Neuronal stem cell (in vitro differentiated cells): ENCODE measurements at regions not wholly inside any gene's neighbourhood (a gene's known extent, or its start where the extent isn't known, plus 50 kb on each side); places are given as distances from the start of the nearest gene placed in this dataset.

Experiments used
- DNase-seq: peaks from one replicate; pipeline ENCODE4 v3.0.0-alpha.2; 2013; ENCODE audit warnings: low spot score
- H2AFZ ChIP-seq: one replicate; pipeline ENCODE4 v1.6.1; 2013; ENCODE audit warnings: mild to moderate bottlenecking, low read length, inconsistent platforms
- H2AK5ac ChIP-seq: 2 replicates; pipeline ENCODE4 v1.6.1; 2013; ENCODE audit warnings: low read depth, mild to moderate bottlenecking, inconsistent platforms, low read length, moderate library complexity, mixed read lengths
- H2BK120ac ChIP-seq: 2 replicates; pipeline ENCODE4 v1.6.1; 2013; ENCODE audit warnings: low read depth, mild to moderate bottlenecking, inconsistent platforms, low read length, moderate library complexity, mixed read lengths
- H2BK12ac ChIP-seq: one replicate; pipeline ENCODE4 v1.6.1; 2013; ENCODE audit warnings: low read length, inconsistent platforms
- H2BK15ac ChIP-seq: 2 replicates; pipeline ENCODE4 v1.6.1; 2013; ENCODE audit warnings: mild to moderate bottlenecking, low read length, inconsistent platforms, mixed read lengths
- H2BK5ac ChIP-seq: one replicate; pipeline ENCODE4 v1.6.1; 2013; ENCODE audit warnings: inconsistent platforms, mild to moderate bottlenecking, low read length, moderate library complexity
- H3K14ac ChIP-seq: one replicate; pipeline ENCODE4 v1.6.1; 2013; ENCODE audit warnings: low read length, inconsistent platforms
- H3K18ac ChIP-seq: 2 replicates; pipeline ENCODE4 v1.6.1; 2013; ENCODE audit warnings: low read length, inconsistent platforms
- H3K23ac ChIP-seq: 2 replicates; pipeline ENCODE4 v1.6.1; 2013; ENCODE audit warnings: low read depth, mild to moderate bottlenecking, mixed read lengths, low read length, inconsistent platforms; ENCODE audit not compliant: poor library complexity
- H3K27ac ChIP-seq: replicated peaks from 3 replicates; pipeline ENCODE4 v1.5.1; 2013; ENCODE audit warnings: low read length, inconsistent platforms
- H3K27me3 ChIP-seq, 3 experiments: 2 replicates each; pipeline ENCODE4 v1.6.1; 2013; ENCODE audit warnings: low read length in 3 of 3, mild to moderate bottlenecking in 2 of 3, inconsistent platforms in 1 of 3, low read depth in 1 of 3, mixed read lengths in 1 of 3, moderate library complexity in 1 of 3; ENCODE audit not compliant: control insufficient read depth in 3 of 3, insufficient read depth in 3 of 3
- H3K36me3 ChIP-seq, 2 donors: replicated peaks in 1 of 2; 2 replicates each; pipeline ENCODE4 v1.6.1; 2013; ENCODE audit warnings: low read length in 2 of 2; ENCODE audit not compliant: control insufficient read depth in 2 of 2, insufficient read depth in 2 of 2
- H3K4ac ChIP-seq: 2 replicates; pipeline ENCODE4 v1.6.1; 2013; ENCODE audit warnings: inconsistent platforms, mild to moderate bottlenecking, low read length, moderate library complexity
- H3K4me1 ChIP-seq, 2 donors: 1 replicate in 1 of 2; 2 replicates in 1 of 2; pipeline ENCODE4 v1.6.1; 2013; ENCODE audit warnings: low read length in 2 of 2, low read depth in 1 of 2; ENCODE audit not compliant: control insufficient read depth in 2 of 2, insufficient read depth in 1 of 2
- H3K4me2 ChIP-seq: one replicate; pipeline ENCODE4 v1.6.1; 2013; ENCODE audit warnings: mild to moderate bottlenecking, low read length, inconsistent platforms; ENCODE audit not compliant: insufficient read depth, poor library complexity, severe bottlenecking
- H3K4me3 ChIP-seq, 2 donors: 2 replicates each; pipeline ENCODE4 v1.5.1; 2013; ENCODE audit warnings: low read length in 2 of 2, mild to moderate bottlenecking in 2 of 2, inconsistent platforms in 1 of 2, moderate library complexity in 1 of 2
- H3K79me1 ChIP-seq: one replicate; pipeline ENCODE4 v1.6.1; 2013; ENCODE audit warnings: low read depth, mild to moderate bottlenecking, inconsistent platforms, low read length, moderate library complexity
- H3K9ac ChIP-seq: one replicate; pipeline ENCODE4 v1.6.1; 2013; ENCODE audit warnings: mild to moderate bottlenecking, low read depth, low read length, inconsistent platforms; ENCODE audit not compliant: poor library complexity
- H3K9me3 ChIP-seq, 2 donors: replicated peaks in 1 of 2; 2 replicates each; pipeline versions ENCODE3 to v1.6.1; 2013; ENCODE audit warnings: low read length in 2 of 2, mild to moderate bottlenecking in 2 of 2, inconsistent platforms in 1 of 2, low read depth in 1 of 2, mixed read lengths in 1 of 2, moderate library complexity in 1 of 2; ENCODE audit not compliant: control insufficient read depth in 2 of 2, insufficient read depth in 1 of 2
- H4K8ac ChIP-seq: one replicate; pipeline ENCODE4 v1.6.1; 2013; ENCODE audit warnings: low read depth, mild to moderate bottlenecking, inconsistent platforms, low read length, moderate library complexity
- H4K91ac ChIP-seq: one replicate; pipeline ENCODE4 v1.6.1; 2013; ENCODE audit warnings: low read length, low read depth, mild to moderate bottlenecking, inconsistent platforms; ENCODE audit not compliant: poor library complexity
- WGBS, 2 donors: extraction: QIAGEN DNeasy Blood & Tissue Kit; methylation state at CpG; one replicate each; pipeline ENCODE4 v1.1.7; 2013; ENCODE audit warnings: missing lambda C conversion rate in 2 of 2, mixed read lengths in 1 of 2; ENCODE audit not compliant: insufficient read length in 2 of 2, insufficient replicate concordance in 1 of 2; ENCODE audit errors: extremely low coverage in 2 of 2; 5-methylcytosine and 5-hydroxymethylcytosine counted together

DNA sequence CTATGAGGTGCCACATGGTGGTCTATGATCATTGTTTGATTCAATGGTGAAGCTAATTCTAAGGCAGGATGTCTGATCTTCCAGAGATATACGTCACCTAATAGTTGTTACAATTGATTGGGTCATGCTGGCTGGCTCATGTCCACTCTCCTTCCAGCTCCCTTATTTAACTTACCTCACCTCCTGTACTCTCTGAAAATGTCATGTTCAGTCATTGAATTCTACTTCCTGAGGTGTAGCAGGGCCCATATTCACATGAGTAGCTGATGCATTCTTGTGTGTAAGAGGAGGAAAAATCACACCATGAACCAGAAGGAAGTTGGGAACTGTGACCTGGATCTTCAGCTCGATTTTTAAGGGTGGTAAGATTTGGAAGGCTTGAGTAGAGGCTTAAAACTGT lies 795.8 kb downstream of the QKI start:
- H3K4me1 ChIP-seq: no peaks in the 10 kb centered on the region
- no peak overlapping the region for H3K27ac ChIP-seq
- H3K14ac ChIP-seq: no peak overlapping the region
- no peak overlapping the region for H4K8ac ChIP-seq
- no peak overlapping the region for H2BK120ac ChIP-seq
- H3K9ac ChIP-seq: no peak overlapping the region
- no peak overlapping the region for H3K23ac ChIP-seq
- H3K27me3 ChIP-seq: no peaks in the 10 kb centered on the region
- no peak overlapping the region for H4K91ac ChIP-seq
- peak overlapping the region; percentile 48 for H2AFZ ChIP-seq
- H3K4ac ChIP-seq: no peak overlapping the region
- no peaks in the 10 kb centered on the region for H3K36me3 ChIP-seq
- no peak overlapping the region for H3K18ac ChIP-seq
- no peak overlapping the region for H2BK12ac ChIP-seq
- H3K4me2 ChIP-seq: no peak overlapping the region
- no peak for DNase-seq
- no CpG with 5 or more reads among the region's 2 CpGs for WGBS, 2 donors
- no peak overlapping the region for H3K4me3 ChIP-seq
- H2AK5ac ChIP-seq: no peak overlapping the region
- H2BK5ac ChIP-seq: no peak overlapping the region
- no peaks in the 10 kb centered on the region for H3K79me1 ChIP-seq
- no peak overlapping the region for H2BK15ac ChIP-seq
- peaks cover 4 to 26% of the 10 kb centered on the region in 2 donors for H3K9me3 ChIP-seq

DNA sequence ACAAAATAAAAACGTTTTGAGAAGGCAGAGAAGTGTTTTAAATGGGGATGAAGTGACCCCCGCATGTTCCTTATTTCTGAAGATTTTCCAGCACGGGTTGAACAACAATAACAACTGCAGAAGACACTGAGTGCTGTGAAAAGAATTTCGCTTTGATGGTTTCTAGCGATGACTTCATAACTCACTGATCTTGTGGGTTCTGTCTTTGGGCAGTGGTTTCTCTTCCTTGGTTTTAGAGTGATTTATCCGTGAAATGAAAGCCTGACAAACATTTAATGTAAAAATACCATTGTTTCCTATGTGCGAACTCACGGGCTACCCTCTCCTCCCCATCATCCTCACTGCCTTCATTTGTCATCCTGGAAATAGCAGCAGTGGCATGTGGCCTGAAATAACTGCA lies 793.9 kb downstream of the QKI start:
- Histone ChIP-seq H3K4me3 (no peak overlapping the region), H3K14ac (no peak overlapping the region), H3K36me3 (no peaks in the 10 kb centered on the region), H3K18ac (no peak overlapping the region), H3K9ac (no peak overlapping the region), H3K27ac (no peak overlapping the region), H2BK120ac (no peak overlapping the region), H4K91ac (no peak overlapping the region), H3K4me1 (no peaks in the 10 kb centered on the region), H2AK5ac (no peak overlapping the region), H2BK5ac (no peak overlapping the region), H3K4ac (no peak overlapping the region), H2BK12ac (no peak overlapping the region), H3K4me2 (no peak overlapping the region), H2AFZ (no peak overlapping the region), H3K79me1 (no peaks in the 10 kb centered on the region), H3K23ac (no peak overlapping the region), H3K9me3 (peaks cover 4 to 21% of the 10 kb centered on the region in 2 donors), H4K8ac (no peak overlapping the region), H2BK15ac (no peak overlapping the region), H3K27me3 (no peaks in the 10 kb centered on the region)
- DNase-seq: no peak
- WGBS, 2 donors: 100% methylated on average over 1 of the region's 8 CpGs; no CpG with 5 or more reads in 1 of the 2 donors

GRCh38 chr6:164206807-164207423 lies 792.4 kb downstream of the QKI start:
- Histone ChIP-seq H4K8ac (no peak overlapping the region), H3K4me2 (no peak overlapping the region), H3K4ac (no peak overlapping the region), H2BK15ac (no peak overlapping the region), H2BK5ac (no peak overlapping the region), H2BK120ac (no peak overlapping the region), H3K4me1 (no peaks in the 10 kb centered on the region), H2AK5ac (no peak overlapping the region), H3K9me3 (peaks cover 0 to 7% of the 10 kb centered on the region in 2 donors), H3K79me1 (no peaks in the 10 kb centered on the region), H2AFZ (no peak overlapping the region), H3K9ac (no peak overlapping the region), H4K91ac (no peak overlapping the region), H3K4me3 (no peak overlapping the region), H3K23ac (no peak overlapping the region), H3K36me3 (no peaks in the 10 kb centered on the region), H3K27me3 (no peaks in the 10 kb centered on the region), H3K27ac (no peak overlapping the region), H3K14ac (no peak overlapping the region), H3K18ac (no peak overlapping the region), H2BK12ac (no peak overlapping the region)
- WGBS, 2 donors: no CpG with 5 or more reads among the region's 2 CpGs
- DNase-seq: no peak

GRCh38 chr6:164200071-164200470 lies 785.6 kb downstream of the QKI start:
- no peak overlapping the region for H3K18ac ChIP-seq
- H3K4me2 ChIP-seq: no peak overlapping the region
- H3K9me3 ChIP-seq: peaks cover 0 to 3% of the 10 kb centered on the region in 2 donors
- H2BK12ac ChIP-seq: no peak overlapping the region
- no peak overlapping the region for H3K14ac ChIP-seq
- no peak overlapping the region for H3K9ac ChIP-seq
- no peaks in the 10 kb centered on the region for H3K4me1 ChIP-seq
- WGBS, 2 donors: no CpG with 5 or more reads among the region's 1 CpG
- no peak overlapping the region for H2BK5ac ChIP-seq
- no peaks in the 10 kb centered on the region for H3K79me1 ChIP-seq
- H2BK120ac ChIP-seq: no peak overlapping the region
- DNase-seq: no peak
- no peak overlapping the region for H3K4me3 ChIP-seq
- H4K8ac ChIP-seq: no peak overlapping the region
- no peak overlapping the region for H3K4ac ChIP-seq
- H2AFZ ChIP-seq: no peak overlapping the region
- H3K36me3 ChIP-seq: no peaks in the 10 kb centered on the region
- H2AK5ac ChIP-seq: no peak overlapping the region
- no peaks in the 10 kb centered on the region for H3K27me3 ChIP-seq
- H3K27ac ChIP-seq: no peak overlapping the region
- H4K91ac ChIP-seq: no peak overlapping the region
- H2BK15ac ChIP-seq: no peak overlapping the region
- H3K23ac ChIP-seq: no peak overlapping the region
